HG03442 (cell line): ENCODE measurements at regions not wholly inside any gene's neighbourhood (a gene's known extent, or its start where the extent isn't known, plus 50 kb on each side); places are given as distances from the start of the nearest gene placed in this dataset.
"Not testable (repeated sequence)": the region's sequence is repeated elsewhere in the genome, so short reads cannot be mapped to it uniquely, and the experiment has no call there.

ENCODE experiments used
- ATAC-seq: cut with Tn5 transposase; IDR thresholded peaks from one replicate; pipeline ENCODE4 v1.9.1; 2021; ENCODE audit warnings: mild to moderate bottlenecking, moderate library complexity; ENCODE audit not compliant: unreplicated experiment

GRCh38 chr16:59391617-59392364 is 657.7 kb upstream of the GOT2 start:
- no peak for ATAC-seq

DNA sequence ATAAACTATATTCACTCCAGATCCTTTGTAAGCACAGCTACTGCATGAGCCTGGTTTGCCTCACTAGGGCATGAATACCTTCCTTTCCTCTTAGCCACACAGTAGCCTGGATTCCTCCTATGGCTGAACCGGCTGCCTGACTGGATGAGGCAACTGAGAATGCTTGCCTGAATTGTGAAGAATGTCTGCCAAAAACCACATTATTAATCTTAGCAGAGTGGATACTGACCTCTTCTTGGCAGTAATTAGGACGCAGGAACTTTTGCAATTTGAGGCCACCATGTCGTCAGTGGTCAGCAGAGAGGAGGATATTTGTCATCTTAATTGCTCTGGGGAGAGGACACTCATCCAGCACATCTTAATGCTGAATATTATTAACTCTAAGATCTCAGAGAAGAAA is 651.8 kb upstream of the GOT2 start:
- no peak for ATAC-seq

GRCh38 chr16:59385491-59385890 is 651.4 kb upstream of the GOT2 start:
- ATAC-seq: no peak

DNA sequence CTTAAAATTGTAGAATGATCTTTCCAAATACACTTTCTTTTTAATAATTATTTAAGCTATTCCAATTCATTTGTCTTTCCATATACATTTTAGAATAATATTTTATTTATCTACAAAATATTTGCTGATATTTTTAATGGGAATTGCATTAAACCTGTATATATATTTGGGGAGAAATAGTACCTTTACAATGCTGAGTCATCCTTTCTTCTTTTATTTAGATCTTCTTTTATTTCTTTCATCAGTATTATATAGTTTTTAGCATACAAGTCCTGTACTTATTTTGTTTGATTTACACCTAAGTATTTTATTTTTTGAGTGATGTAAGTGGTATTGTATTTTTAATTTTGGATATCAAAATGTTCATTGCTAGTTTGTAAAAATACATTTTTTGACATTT is 639.5 kb upstream of the GOT2 start:
- ATAC-seq: no peak

GRCh38 chr16:59370717-59371116 is 636.6 kb upstream of the GOT2 start:
- no peak for ATAC-seq

DNA sequence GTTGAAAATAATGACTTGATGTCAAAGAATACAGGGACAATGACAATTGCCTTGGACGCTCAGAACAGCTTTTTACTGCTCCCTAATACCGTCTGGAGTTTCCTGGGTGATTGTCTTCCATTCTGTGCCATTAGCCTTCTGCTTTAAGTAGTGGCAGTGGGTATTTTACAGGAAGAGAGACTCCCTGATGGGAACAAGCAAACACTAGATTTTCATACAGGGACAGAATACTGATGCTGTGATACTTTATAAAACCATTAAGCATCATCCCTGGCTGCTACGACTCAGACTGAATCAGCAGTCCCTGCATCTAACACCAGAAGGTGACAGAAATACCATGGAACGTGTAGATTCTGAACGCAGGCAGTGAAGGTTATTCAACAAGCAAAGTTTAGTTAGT is 635.4 kb upstream of the GOT2 start:
- no peak for ATAC-seq

DNA sequence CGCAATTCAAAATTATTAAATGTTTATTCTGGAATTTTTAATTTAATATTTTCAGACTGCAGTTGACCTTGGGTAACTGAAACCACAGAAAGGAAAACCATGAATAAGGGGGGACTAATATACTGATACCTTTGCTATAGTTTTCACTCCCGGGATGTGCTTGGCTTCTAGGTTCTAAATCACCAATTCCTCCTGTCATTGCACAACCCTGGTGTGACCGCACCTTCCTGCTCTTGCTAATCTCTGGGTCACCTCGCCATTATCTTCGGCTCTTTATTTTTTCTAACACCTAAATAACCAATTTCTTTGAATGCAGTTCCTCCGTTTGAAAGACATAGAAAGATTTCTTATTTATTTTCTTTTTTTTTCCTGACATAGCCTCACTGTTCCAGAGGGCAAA is 634.5 kb upstream of the GOT2 start:
- ATAC-seq: no peak

DNA sequence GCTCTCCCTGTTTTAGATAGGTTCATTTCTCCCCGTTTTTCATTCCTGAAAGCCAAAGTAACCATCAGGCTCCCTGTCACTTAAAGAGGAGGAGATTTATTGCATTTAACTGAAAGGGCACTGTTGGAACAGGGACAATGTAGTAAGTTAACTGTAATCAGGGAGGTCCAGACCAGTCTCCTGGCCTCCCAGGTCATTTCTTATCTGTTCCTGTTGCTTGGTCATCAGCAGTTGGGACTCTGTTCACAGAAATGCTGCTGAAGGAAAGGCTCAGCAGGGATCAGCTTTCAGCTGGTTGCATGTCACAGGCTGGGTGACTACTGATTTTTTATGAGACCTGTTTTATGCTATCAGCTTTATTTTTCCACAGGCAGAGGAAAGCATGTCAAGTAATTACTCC is 622.6 kb upstream of the GOT2 start:
- no peak for ATAC-seq

DNA sequence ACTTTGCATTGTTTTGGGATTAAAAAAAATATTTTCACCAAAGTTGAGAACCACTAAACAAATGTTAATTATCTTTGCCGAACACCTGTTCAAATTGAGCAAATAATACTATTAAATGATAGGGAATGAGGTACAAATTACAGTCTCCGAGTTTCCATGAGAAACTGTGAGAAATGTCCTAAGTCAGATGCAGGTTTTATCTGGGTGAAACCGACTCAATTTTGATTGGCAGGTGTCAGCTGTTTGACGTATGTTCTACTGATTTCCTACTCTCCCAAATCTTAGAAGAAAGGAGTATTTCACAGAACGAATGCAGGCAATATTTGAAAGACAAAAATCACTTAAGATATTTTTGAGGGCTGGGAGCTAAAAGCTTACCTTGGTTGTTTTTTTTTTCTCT is 622.0 kb upstream of the GOT2 start:
- ATAC-seq: no peak

DNA sequence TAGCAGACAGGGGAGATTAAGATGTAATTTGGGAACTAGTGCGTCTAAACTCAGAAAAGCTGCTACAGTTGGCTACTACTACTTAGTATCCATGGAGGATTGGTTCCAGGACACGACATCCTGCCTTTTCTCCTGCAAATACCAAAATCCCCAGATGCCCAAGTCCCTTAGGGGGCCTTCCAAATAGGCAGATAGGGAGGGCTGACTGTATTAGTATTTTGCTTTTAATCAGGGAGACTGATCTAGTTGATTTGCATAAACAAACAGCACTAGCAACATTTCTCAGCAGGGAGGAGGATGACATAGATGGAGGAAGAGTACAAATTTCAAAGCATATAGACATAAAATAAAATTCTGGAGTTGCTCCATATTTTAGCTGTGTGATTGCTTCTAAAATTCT is 621.6 kb upstream of the GOT2 start:
- no peak for ATAC-seq

- ATAC-seq: no peak
Measured at GRCh38 chr16:59351305-59351903, 617.3 kb upstream of the GOT2 start.

GRCh38 chr16:59350670-59351069 is 616.6 kb upstream of the GOT2 start:
- ATAC-seq: no peak

DNA sequence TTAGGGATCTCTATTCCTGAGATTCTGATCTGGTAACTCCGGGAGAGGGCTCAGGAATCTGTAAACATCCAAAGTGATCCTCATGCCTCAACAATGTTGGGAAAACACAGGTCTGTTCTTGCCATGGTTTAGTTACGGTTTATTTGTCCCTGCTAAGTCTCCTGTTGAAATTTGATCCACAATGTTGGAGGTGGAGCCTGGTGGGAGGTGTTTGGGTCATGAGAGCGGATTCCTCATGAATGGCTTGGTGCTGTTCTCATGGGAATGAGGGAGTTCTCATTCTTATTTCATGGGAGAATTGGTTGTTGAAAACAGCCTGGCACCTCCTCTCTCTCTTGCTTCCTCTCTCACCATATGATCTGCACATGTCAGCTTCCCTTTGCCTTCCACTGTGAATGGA is 608.6 kb upstream of the GOT2 start:
- ATAC-seq: no peak

- ATAC-seq: no peak
Measured at GRCh38 chr16:59341368-59341767, 607.3 kb upstream of the GOT2 start.

DNA sequence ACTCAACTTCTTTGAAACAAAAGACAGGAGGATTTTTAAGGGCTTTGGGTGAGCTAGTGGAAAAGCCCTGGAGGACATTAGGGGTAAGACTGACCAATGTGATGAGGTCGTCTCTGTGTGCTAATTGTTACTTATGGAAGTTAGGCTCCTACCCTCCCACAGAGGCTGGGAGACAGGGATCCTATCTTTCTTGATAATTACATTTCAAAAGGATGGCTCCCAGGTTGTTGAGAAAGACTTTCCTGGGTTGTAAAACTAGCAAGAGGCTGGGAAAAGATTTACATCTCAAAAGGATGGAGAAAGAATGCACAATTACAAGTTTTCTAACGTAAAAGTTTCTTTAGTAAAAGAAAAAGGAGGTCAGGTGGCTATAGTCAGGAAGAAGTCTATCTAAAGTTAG is 605.8 kb upstream of the GOT2 start:
- no peak for ATAC-seq

DNA sequence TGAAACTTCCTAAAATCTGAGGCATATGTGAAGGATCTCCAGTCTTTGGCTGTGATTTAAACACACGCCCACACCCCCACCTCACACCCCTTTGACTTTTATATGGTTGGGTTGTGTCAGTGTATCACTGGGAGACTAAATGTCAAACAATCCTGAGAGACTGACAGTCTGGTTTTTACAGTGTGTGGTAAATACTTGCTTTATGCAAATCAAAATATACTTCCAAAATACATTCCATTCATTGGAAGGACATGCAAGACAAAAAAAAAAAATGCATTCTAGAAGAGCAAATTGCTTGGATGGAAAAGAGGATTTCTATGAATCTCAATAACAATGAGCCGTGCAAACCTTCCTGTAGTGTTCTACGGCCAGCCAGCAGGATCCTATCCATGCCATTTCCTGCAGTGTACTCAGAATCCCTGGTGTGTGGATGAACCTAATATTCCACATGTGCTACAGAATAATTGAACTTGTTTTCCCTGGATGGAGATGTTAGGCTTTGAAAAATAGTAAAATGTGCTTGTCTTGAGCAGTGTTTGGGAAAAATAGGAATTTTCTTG is 602.1 kb upstream of the GOT2 start:
- no peak for ATAC-seq

DNA sequence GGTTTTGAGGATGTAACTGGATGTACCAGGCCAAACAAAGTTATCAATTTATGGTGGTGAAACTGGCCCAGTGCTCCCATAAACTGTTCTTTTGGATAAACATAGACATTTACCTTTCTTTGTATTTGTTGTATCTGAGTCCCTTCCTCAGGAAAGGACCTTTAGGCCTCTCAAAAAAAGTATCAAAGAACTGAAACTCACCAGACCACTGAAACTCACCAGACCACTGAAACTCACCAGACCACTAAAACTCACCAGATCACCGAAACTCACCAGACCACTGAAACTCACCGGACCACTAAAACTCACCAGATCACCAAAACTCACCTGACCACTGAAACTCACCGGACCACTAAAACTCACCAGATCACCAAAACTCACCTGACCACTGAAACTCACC is 597.6 kb upstream of the GOT2 start:
- not testable (repeated sequence) for ATAC-seq

- no peak for ATAC-seq
Measured at GRCh38 chr16:59330019-59330670, 596.0 kb upstream of the GOT2 start.

- no peak for ATAC-seq
Measured at GRCh38 chr16:59328961-59329360, 594.8 kb upstream of the GOT2 start.

- no peak for ATAC-seq
Measured at GRCh38 chr16:59327894-59328293, 593.8 kb upstream of the GOT2 start.

DNA sequence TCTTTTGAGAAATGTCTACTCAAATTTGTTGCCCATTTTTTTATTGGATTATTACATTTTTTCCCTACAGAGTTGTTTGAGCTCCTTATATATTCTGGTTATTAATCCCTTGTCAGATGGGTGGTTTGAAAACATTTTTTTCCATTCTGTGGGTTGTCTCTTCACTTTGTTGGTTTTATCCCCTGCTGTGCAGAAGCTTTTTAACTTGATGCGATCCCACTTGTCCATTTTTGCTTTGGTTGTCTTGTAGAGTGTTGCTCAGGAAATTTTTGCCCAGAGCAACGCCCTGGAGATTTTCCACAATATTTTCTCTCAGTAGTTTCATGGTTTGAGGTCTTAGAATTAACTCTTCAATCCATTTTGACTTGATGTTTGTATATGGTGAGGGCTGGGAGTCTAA is 592.8 kb upstream of the GOT2 start:
- no peak for ATAC-seq

DNA sequence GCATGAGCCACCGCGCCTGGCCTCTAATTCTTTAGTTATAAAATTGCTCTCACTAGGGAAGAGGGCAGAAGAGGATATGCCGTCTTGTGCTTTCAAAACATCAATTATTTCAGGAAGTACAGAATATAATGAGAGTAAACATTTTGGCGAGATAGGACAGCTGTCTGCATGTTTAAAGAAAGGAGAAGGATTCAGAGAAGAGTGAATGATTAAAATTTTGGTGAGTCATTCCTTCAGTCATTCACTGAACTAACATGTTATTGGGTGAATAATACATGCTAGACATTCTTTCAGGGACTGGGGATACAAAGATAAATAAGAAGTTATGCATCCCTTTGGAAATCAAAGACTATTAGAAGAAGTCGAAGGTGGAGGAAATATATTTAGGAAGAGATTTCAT is 590.3 kb upstream of the GOT2 start:
- no peak for ATAC-seq
